HCT116 (cell line): ENCODE measurements at regions not wholly inside any gene's neighbourhood (a gene's known extent, or its start where the extent isn't known, plus 50 kb on each side); places are given as distances from the start of the nearest gene placed in this dataset.

Experiments used
- ATAC-seq: fragments of 200-7000 bp; cut with Tn5 transposase; 2 replicates; pipeline ENCODE4 v1.9.1; 2020; ENCODE audit warnings: mild to moderate bottlenecking, moderate library complexity
- BruUV-seq: library from RNA; stranded (reverse); fragments of 400-500 nt; replicated peaks from 2 replicates; lab custom pipeline; 2021; lab: Mats Ljungman, UMichigan
- CTCF ChIA-PET: fragments of 300-600 bp; sonication (Branson Sonifier 250); formaldehyde crosslinking; loops from one replicate; lab custom pipeline; 2021; ENCODE audit warnings: antibody characterized with exemption; lab: Charles Lee
- POLR2A ChIA-PET: fragments of 300-600, 350-600 bp; sonication (Branson Sonifier 250); formaldehyde crosslinking; loops from one replicate; lab custom pipeline; 2021; ENCODE audit warnings: antibody characterized with exemption; lab: Charles Lee
- RAD21 ChIA-PET, 2 experiments: fragments of 300-600 bp; sonication (Branson Sonifier 250); formaldehyde crosslinking; loops; one replicate each; lab custom pipeline; 2023; ENCODE audit warnings: low total read pairs in 2 of 2; ENCODE audit not compliant: uncharacterized antibody in 2 of 2, unreplicated experiment in 2 of 2, low non-redundant PET in 1 of 2; lab: Charles Lee
- DNase-seq: peaks from one replicate; pipeline ENCODE4 v3.0.0-alpha.2; 2010; ENCODE audit warnings: low read depth, low spot score
- H2AFZ ChIP-seq: fragments of 200-600 bp; shearing (Covaris generic), sonication (generic); 2 replicates; pipeline ENCODE4 v1.6.1; 2017; ENCODE audit warnings: low read depth, mixed run types, mixed read lengths, antibody characterized with exemption, low read length; ENCODE audit not compliant: poor library complexity, severe bottlenecking
- H3K27ac ChIP-seq: 2 replicates; pipeline ENCODE4 v1.5.1; 2012; ENCODE audit warnings: low read depth, low read length
- H3K27me3 ChIP-seq: fragments of 200-600 bp; sonication (generic); 2 replicates; pipeline ENCODE4 v1.6.1; 2016; ENCODE audit warnings: mixed run types, low read length, mixed read lengths; ENCODE audit not compliant: insufficient read depth
- H3K36me3 ChIP-seq, 2 experiments: fragments of 200-500 bp in 1 of 2; fragments of 200-600 bp in 1 of 2; sonication (Bioruptor generic) in 1 of 2; sonication (generic) in 1 of 2; 2 replicates each; pipeline versions ENCODE4 v1.5.1 to v1.6.1; 2014 to 2016; ENCODE audit warnings: low read length in 2 of 2, inconsistent platforms in 1 of 2, mixed read lengths in 1 of 2, mixed run types in 1 of 2; ENCODE audit not compliant: insufficient read depth in 2 of 2, control insufficient read depth in 1 of 2
- H3K4me1 ChIP-seq, 2 experiments: fragments of 200-600 bp in 1 of 2; sonication (generic) in 1 of 2; 2 replicates each; pipeline versions ENCODE4 v1.5.1 to v1.6.1; 2012 to 2017; ENCODE audit warnings: low read length in 2 of 2, inconsistent platforms in 1 of 2, mild to moderate bottlenecking in 1 of 2, mixed read lengths in 1 of 2, mixed run types in 1 of 2, moderate library complexity in 1 of 2; ENCODE audit not compliant: insufficient read depth in 2 of 2, control insufficient read depth in 1 of 2
- H3K4me2 ChIP-seq: fragments of 200-600 bp; sonication (generic); 2 replicates; pipeline ENCODE4 v1.6.1; 2017; ENCODE audit warnings: mixed run types, low read length, mixed read lengths
- H3K4me3 ChIP-seq, 2 experiments: fragments of 200-600 bp in 1 of 2; sonication (generic) in 1 of 2; replicated peaks in 1 of 2; 2 replicates each; pipeline ENCODE4 v1.5.1; 2011 to 2016; ENCODE audit warnings: low read length in 2 of 2, control low read depth in 1 of 2, low read depth in 1 of 2, mild to moderate bottlenecking in 1 of 2, mixed read lengths in 1 of 2, mixed run types in 1 of 2
- H3K79me2 ChIP-seq: fragments of 200-600 bp; sonication (generic); 2 replicates; pipeline ENCODE4 v1.6.1; 2017; ENCODE audit warnings: mild to moderate bottlenecking, mixed run types, low read length, moderate library complexity, mixed read lengths; ENCODE audit not compliant: insufficient read depth
- H3K9ac ChIP-seq: fragments of 200-600 bp; sonication (generic); 2 replicates; pipeline ENCODE4 v1.6.1; 2016; ENCODE audit warnings: low read length, mixed read lengths
- H3K9me2 ChIP-seq: fragments of 200-600 bp; sonication (generic), shearing (Covaris generic); 2 replicates; pipeline ENCODE4 v1.6.1; 2017; ENCODE audit warnings: mixed run types, mild to moderate bottlenecking, moderate library complexity; ENCODE audit not compliant: insufficient read depth
- H3K9me3 ChIP-seq, 2 experiments: fragments of 200-500 bp in 1 of 2; fragments of 200-600 bp in 1 of 2; sonication (Bioruptor generic) in 1 of 2; sonication (generic) in 1 of 2; 2 replicates each; pipeline ENCODE4 v1.6.1; 2014 to 2017; ENCODE audit warnings: low read length in 2 of 2, mixed read lengths in 2 of 2, inconsistent platforms in 1 of 2, low read depth in 1 of 2, mild to moderate bottlenecking in 1 of 2, mixed run types in 1 of 2, moderate library complexity in 1 of 2; ENCODE audit not compliant: control insufficient read depth in 1 of 2, insufficient read depth in 1 of 2
- H4K20me1 ChIP-seq: fragments of 200-600 bp; sonication (generic), shearing (Covaris generic); 2 replicates; pipeline ENCODE4 v1.6.1; 2017; ENCODE audit warnings: mixed run types, mild to moderate bottlenecking, moderate library complexity; ENCODE audit not compliant: insufficient read depth
- ATF3 ChIP-seq: IDR thresholded peaks from 2 replicates; pipeline ENCODE4 v1.6.1; 2012
- CBX3 ChIP-seq: IDR thresholded peaks from 2 replicates; pipeline ENCODE4 v1.6.1; 2012; ENCODE audit warnings: low read depth
- CEBPB ChIP-seq: IDR thresholded peaks from 2 replicates; pipeline ENCODE4 v1.6.1; 2012; ENCODE audit warnings: low read depth
- CTCF ChIP-seq, 3 experiments: fragments of 200-600 bp in 1 of 3; sonication (generic) in 1 of 3; IDR thresholded peaks in 2 of 3; conservative IDR thresholded peaks in 1 of 3; 2 replicates each; pipeline ENCODE4 v1.5.1; 2012 to 2017; ENCODE audit warnings: low read depth in 2 of 3, low read length in 2 of 3, antibody characterized with exemption in 1 of 3, borderline replicate concordance in 1 of 3, control low read depth in 1 of 3, mild to moderate bottlenecking in 1 of 3, mixed read lengths in 1 of 3, mixed run types in 1 of 3, moderate library complexity in 1 of 3; ENCODE audit not compliant: insufficient read depth in 1 of 3
- EGR1 ChIP-seq: IDR thresholded peaks from 2 replicates; pipeline ENCODE4 v1.6.1; 2012; ENCODE audit warnings: low read depth
- EZH2 ChIP-seq: fragments of 200-600 bp; sonication (generic); IDR thresholded peaks from 2 replicates; pipeline ENCODE4 v1.6.1; 2017; ENCODE audit warnings: antibody characterized with exemption, mixed run types
- EZH2phosphoT487 ChIP-seq: fragments of 200-600 bp; IDR thresholded peaks from 2 replicates; pipeline ENCODE4 v1.6.1; 2018; ENCODE audit warnings: antibody characterized with exemption, borderline replicate concordance
- FOSL1 ChIP-seq: IDR thresholded peaks from 2 replicates; pipeline ENCODE4 v1.6.1; 2012; ENCODE audit warnings: low read depth
- JUND ChIP-seq: IDR thresholded peaks from 2 replicates; pipeline ENCODE4 v1.6.1; 2012
- POLR2A ChIP-seq: IDR thresholded peaks from 2 replicates; pipeline ENCODE4 v1.7.0; 2011; ENCODE audit warnings: borderline replicate concordance; ENCODE audit not compliant: insufficient read depth, insufficient read length; ENCODE audit errors: extremely low read depth
- POLR2AphosphoS5 ChIP-seq: IDR thresholded peaks from 2 replicates; pipeline ENCODE4 v1.6.1; 2011; ENCODE audit warnings: mild to moderate bottlenecking, low read depth, low read length, moderate library complexity
- RAD21 ChIP-seq: IDR thresholded peaks from 2 replicates; pipeline ENCODE4 v1.6.1; 2012; ENCODE audit warnings: low read depth, mild to moderate bottlenecking
- REST ChIP-seq: IDR thresholded peaks from 2 replicates; pipeline ENCODE4 v1.6.1; 2012; ENCODE audit warnings: low read depth
- SIN3A ChIP-seq: IDR thresholded peaks from 2 replicates; pipeline ENCODE4 v1.6.1; 2012; ENCODE audit warnings: low read depth
- SRF ChIP-seq: IDR thresholded peaks from 2 replicates; pipeline ENCODE4 v1.6.1; 2012; ENCODE audit warnings: low read depth
- TCF7L2 ChIP-seq: IDR thresholded peaks from 2 replicates; pipeline ENCODE4 v1.7.0; 2011; ENCODE audit warnings: borderline replicate concordance, inconsistent platforms; ENCODE audit not compliant: insufficient read depth, insufficient read length; ENCODE audit errors: extremely low read depth
- ZBTB33 ChIP-seq: IDR thresholded peaks from 2 replicates; pipeline ENCODE4 v1.6.1; 2011; ENCODE audit warnings: mild to moderate bottlenecking, low read length, moderate library complexity; ENCODE audit not compliant: insufficient replicate concordance; ENCODE audit errors: extremely low read depth
- ZFX ChIP-seq: fragments of 450-650 bp; IDR thresholded peaks from 2 replicates; pipeline ENCODE4 v1.6.1; 2017
- ZNF274 ChIP-seq: fragments of 200-500 bp; sonication (Bioruptor generic); IDR thresholded peaks from 2 replicates; pipeline ENCODE4 v1.6.1; 2014; ENCODE audit warnings: mild to moderate bottlenecking, low read depth, low read length, inconsistent platforms
- intact Hi-C: fragments of 100-400 bp; cut with micrococcal nuclease; formaldehyde crosslinking; loops from 2 replicates; pipeline ENCODE4 v1.10.0; 2022

GRCh38 chr9:2337627-2338026 is 284.0 kb upstream of the VLDLR start:
- no peaks in the 10 kb centered on the region for H3K27me3 ChIP-seq
- ChIA-PET RAD21 (no interaction called here), CTCF (no interaction called here), POLR2A (no interaction called here)
- no peaks in the 10 kb centered on the region for H3K79me2 ChIP-seq
- TF ChIP-seq POLR2AphosphoS5 (no peak), REST (no peak), EZH2phosphoT487 (no peak), JUND (no peak), ZNF274 (no peak), POLR2A (no peak), SRF (no peak), RAD21 (no peak), CEBPB (no peak), ATF3 (no peak), CTCF (IDR thresholded peaks at IDR 0.05 in 2 of 3, conservative IDR thresholded peaks at IDR 0.05 in 1 of 3; ENCODE audit: borderline replicate concordance in 1 of 3, insufficient read depth in 1 of 3, low read depth in 2 of 3, low read length in 2 of 3) (no peak), ZFX (no peak), FOSL1 (no peak), ZBTB33 (no peak), EZH2 (no peak), TCF7L2 (no peak), EGR1 (no peak), CBX3 (no peak), SIN3A (no peak)
- H3K9me2 ChIP-seq = no peaks in the 10 kb centered on the region
- no TSS peak for BruUV-seq
- no peak overlapping the region for H3K27ac ChIP-seq
- no peaks in the 10 kb centered on the region for H4K20me1 ChIP-seq
- intact Hi-C loops = no loop called here
- no peak overlapping the region for H3K4me3 ChIP-seq
- no peaks in the 10 kb centered on the region for H3K36me3 ChIP-seq
- no peak overlapping the region for H2AFZ ChIP-seq
- H3K9ac ChIP-seq = no peak overlapping the region
- ATAC-seq (no peak), DNase-seq (no peak)
- no peak overlapping the region for H3K4me2 ChIP-seq
- H3K9me3 ChIP-seq = no peaks in the 10 kb centered on the region
- no peaks in the 10 kb centered on the region for H3K4me1 ChIP-seq
